ENCODE measurements at regions not wholly inside any gene's neighbourhood (a gene's known extent, or its start where the extent isn't known, plus 50 kb on each side); places are given as distances from the start of the nearest gene placed in this dataset.

GRCh38 chr12:118760623-118761022 is 220.7 kb upstream of the SRRM4 start:
- in situ Hi-C loops (cut with MboI; ENCODE audit: low sequenced_read_pairs, unreplicated experiment), result no loop called here
- TF ChIP-seq, protein P1, sequence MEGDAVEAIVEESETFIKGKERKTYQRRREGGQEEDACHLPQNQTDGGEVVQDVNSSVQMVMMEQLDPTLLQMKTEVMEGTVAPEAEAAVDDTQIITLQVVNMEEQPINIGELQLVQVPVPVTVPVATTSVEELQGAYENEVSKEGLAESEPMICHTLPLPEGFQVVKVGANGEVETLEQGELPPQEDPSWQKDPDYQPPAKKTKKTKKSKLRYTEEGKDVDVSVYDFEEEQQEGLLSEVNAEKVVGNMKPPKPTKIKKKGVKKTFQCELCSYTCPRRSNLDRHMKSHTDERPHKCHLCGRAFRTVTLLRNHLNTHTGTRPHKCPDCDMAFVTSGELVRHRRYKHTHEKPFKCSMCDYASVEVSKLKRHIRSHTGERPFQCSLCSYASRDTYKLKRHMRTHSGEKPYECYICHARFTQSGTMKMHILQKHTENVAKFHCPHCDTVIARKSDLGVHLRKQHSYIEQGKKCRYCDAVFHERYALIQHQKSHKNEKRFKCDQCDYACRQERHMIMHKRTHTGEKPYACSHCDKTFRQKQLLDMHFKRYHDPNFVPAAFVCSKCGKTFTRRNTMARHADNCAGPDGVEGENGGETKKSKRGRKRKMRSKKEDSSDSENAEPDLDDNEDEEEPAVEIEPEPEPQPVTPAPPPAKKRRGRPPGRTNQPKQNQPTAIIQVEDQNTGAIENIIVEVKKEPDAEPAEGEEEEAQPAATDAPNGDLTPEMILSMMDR (IDR thresholded peaks at IDR 0.05; ENCODE audit: borderline replicate concordance, control extremely low read depth, extremely low read depth, insufficient read depth, missing control alignments), result no peak
- DNase-seq (ENCODE audit: low spot score), result no peak

GRCh38 chr12:118763234-118763633 is 218.1 kb upstream of the SRRM4 start:
- in situ Hi-C loops (cut with MboI; ENCODE audit: low sequenced_read_pairs, unreplicated experiment), result no loop called here
- TF ChIP-seq, protein P1 (IDR thresholded peaks at IDR 0.05; ENCODE audit: borderline replicate concordance, control extremely low read depth, extremely low read depth, insufficient read depth, missing control alignments), result no peak
- no peak for DNase-seq (ENCODE audit: low spot score)

- in situ Hi-C loops (cut with MboI; ENCODE audit: low sequenced_read_pairs, unreplicated experiment), result no loop called here
- DNase-seq (ENCODE audit: low spot score), result no peak
- TF ChIP-seq, protein P1 (IDR thresholded peaks at IDR 0.05; ENCODE audit: borderline replicate concordance, control extremely low read depth, extremely low read depth, insufficient read depth, missing control alignments), result no peak
Observed at GRCh38 chr12:118773956-118774723, 207.2 kb upstream of the SRRM4 start.

DNA sequence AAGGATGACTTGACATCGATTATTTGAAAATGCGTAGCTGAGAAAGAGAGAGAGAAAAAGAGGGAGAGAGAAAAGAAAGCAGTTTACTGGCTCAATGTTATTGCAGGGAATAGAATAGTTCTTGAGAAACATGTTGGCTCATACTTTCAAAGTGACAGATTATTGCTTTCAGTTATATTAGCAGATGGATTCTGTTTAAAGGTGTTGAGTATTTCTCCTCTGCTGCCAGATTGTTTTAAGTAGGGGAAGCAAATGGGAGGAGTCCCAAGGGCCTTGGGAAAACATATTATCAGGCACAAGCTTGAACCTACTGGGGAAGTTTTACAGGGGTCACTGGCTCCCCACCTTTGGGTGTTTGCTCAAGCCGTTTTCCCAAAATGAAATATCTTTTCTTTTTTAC is 203.8 kb upstream of the SRRM4 start:
- DNase-seq (ENCODE audit: low spot score), result no peak
- in situ Hi-C loops (cut with MboI; ENCODE audit: low sequenced_read_pairs, unreplicated experiment), result no loop called here
- TF ChIP-seq, protein P1 (IDR thresholded peaks at IDR 0.05; ENCODE audit: borderline replicate concordance, control extremely low read depth, extremely low read depth, insufficient read depth, missing control alignments), result no peak

DNA sequence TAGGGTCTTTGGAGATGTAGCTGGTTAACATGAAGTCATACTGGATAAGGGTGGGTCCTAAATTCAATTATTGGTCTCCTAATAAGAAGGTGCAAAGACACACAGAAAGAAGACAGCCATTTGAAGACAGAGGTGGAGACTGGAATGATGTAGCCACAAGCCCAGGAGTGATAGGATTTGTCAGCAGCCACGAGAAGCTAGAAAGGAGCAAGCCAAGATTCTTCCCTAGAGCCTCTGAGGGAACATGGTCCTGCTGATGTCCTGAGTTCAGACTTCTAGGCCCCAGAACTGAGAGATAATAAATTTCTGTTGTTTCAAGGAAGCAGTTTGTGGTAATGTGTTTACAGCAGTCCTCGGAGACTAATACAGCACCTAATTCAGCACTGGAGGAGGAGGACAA is 203.3 kb upstream of the SRRM4 start:
- TF ChIP-seq, protein P1 (IDR thresholded peaks at IDR 0.05; ENCODE audit: borderline replicate concordance, control extremely low read depth, extremely low read depth, insufficient read depth, missing control alignments), result no peak
- in situ Hi-C loops (cut with MboI; ENCODE audit: low sequenced_read_pairs, unreplicated experiment), result no loop called here
- no peak for DNase-seq (ENCODE audit: low spot score)

- TF ChIP-seq, protein P1 (IDR thresholded peaks at IDR 0.05; ENCODE audit: borderline replicate concordance, control extremely low read depth, extremely low read depth, insufficient read depth, missing control alignments), result no peak
- in situ Hi-C loops (cut with MboI; ENCODE audit: low sequenced_read_pairs, unreplicated experiment), result no loop called here
- DNase-seq (ENCODE audit: low spot score), result no peak
Observed at GRCh38 chr12:118780939-118781338, 200.4 kb upstream of the SRRM4 start.
